SK-N-DZ (cell line): ENCODE measurements at regions not wholly inside any gene's neighbourhood (a gene's known extent, or its start where the extent isn't known, plus 50 kb on each side); places are given as distances from the start of the nearest gene placed in this dataset.
A peak's percentile ranks its signal among the peaks of the same experiment; 100 is the strongest.
"Not testable (repeated sequence)": the region's sequence is repeated elsewhere in the genome, so short reads cannot be mapped to it uniquely, and the experiment has no call there.

Experiments
- DNase-seq: peaks from one replicate; pipeline ENCODE4 v3.0.0-alpha.2; 2015; ENCODE audit warnings: low spot score

DNA sequence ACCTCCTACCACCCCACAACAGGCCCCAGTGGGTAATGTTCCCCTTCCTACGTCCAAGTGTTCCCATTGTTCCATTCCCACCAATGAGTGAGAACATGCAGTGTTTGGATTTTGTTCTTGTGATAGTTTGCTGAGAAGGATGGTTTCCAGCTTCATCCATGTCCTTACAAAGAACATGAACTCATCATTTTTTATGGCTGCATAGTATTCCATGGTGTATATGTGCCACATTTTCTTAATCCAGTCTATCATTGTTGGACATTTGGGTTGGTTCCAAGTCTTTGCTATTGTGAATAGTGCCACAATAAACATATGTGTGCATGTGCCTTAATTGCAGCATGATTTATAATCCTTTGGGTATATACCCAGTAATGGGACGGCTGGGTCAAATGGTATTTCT is 81.6 kb downstream of the P2RY10 start:
- DNase-seq = not testable (repeated sequence)

DNA sequence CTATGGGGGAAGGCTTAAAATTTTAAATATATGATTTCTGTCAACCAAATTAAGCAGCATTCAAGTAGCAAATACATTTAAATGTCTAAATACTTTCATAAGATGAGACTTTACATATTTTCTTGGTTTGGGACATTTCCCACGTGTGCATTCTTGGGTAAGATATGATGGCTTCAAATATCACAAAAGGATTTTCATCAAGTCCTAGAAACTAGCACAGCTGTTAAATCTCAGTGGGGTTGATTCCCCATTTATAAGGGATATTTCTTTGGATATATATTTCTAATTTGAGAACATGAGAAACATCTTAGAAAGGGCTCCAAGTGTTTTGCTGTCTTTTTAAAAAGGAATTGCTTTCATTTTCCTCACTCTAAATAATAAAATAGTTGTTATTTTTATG is 90.2 kb downstream of the P2RY10 start:
- no peak for DNase-seq

DNA sequence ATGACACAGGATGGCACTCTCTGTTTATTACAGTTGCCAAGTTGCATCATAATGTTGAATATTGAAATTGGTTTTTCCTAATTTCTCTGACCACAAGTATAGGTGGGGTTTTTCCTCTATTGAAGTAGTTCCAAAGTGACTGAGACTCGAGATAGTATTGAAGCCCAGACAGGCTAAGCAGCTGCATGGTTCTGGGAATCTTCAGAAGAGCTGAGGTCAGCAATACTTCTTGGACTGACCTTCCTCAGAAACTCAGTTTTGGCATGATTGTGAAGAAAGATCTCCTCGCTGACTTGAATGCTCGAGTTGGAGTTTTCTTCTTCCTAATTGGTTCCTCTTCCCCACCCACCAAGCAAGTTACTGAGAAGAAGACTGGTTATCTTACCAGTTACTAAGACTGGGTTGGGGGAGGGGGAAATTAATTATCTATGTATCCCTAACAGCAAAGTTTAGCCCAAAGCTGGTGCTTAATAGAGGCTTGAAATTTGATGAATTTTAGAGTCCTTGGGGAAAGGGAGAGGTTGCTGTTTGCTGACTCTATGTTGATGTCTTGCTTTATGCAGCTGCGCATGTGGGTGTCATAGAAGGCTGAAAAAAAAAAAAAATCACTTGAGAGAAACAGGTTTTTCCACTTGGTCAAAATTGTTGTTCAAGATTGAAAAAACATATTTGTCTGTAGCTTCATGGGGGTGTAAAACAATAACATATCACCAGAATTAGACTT is 91.1 kb downstream of the P2RY10 start:
- DNase-seq = no peak

DNA sequence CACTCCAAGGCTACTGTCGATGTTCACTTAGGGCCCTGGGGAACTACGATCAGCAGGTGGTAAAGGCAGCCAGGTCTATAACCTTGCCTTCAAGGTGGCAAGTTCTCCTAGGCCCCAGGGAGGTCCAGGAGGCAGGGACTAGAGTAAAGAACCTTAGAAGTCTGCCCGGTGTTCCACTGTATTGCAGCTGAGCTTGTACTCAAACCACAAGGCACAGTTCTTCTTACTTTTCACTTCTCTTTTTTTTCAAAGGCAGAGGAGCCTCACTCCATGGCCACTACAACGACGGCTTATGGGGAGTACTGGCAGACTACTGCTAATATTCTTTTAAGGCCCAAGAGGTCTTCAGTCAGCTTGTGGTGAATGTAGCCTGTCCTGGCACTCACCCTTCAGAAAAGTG is 78.8 kb upstream of the GPR174 start:
- no peak for DNase-seq

DNA sequence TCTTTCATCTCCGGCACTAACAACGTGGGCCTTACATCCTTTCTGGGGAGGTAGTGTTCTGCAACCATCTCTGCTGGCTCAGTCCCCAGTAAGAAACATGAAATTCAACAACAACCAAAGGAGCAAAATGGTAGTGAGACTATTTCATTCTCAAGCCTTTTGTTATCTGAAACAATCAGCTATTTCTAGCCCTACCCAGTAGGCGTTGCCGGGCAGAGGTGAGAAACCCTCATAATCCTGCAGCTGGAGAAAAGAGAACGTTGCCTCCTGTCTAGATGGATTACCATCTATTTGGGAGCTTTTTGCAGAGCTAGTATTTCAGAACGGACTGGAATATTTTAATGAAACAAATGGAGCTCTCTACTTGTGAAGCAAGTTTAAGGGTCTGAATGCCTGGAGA is 66.4 kb upstream of the GPR174 start:
- DNase-seq = no peak

DNA sequence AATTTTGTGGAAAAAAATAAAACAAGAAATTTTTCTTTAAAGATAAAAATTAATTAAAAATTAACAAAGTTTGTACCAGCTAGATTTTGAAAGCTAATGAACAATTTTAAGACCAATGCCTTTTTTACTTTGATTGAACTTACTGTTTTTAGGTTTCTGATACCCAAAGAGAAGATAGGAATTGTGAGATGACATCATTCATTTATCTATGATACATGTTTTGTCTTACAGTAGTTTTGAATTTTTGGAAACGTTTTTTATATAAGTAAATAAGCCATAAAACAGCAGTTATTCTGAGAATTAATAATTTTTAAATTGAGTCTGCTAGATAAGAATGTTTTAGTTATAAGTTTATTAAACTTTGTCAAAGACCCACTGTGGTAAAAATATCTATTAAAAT is 65.0 kb upstream of the GPR174 start:
- DNase-seq = no peak

DNA sequence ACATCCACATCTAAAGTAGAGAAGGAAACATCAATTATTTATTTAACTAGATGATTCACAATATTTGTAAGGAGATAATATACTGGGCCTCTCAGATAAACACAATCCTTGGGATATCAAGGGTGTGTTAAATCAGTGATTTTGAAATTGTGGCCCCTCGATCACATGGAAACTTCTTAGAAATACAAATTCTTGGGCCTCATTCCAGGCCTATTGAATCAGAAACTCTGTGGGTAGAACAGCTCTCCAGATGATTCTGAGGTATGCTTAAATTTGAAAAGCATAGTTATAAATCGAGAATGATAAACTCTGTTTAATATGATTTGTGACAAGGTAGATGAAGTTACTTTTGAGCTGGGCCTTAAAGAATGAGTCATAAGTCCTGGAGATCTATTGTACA is 64.3 kb upstream of the GPR174 start:
- no peak for DNase-seq

DNA sequence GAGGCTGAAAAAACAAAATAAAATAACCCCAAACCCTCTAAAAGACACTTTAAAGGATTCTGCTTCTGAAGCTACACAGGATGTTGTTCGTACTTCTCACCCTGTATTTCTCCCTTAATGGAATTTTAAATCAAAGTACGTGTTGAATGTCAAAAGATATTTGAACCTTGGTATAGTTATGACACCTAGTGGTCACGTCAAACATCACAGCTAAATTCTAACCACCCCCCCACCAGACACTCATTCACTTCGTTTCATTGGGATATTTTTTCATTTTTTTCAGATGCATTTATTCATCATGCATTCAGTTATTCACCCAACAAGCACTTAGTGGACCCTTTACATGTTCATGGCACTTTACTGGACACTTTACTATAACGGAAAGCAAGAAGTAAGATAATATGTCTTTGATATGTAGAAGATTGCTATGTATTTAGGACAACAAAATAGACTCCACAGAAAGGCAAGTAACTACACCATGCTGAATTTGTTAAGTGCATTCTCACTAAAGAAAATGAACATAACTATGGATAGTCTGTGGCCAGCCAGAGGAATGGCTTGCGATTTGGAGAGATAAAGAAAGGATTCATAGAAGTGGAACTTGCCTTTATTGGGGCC is 62.5 kb upstream of the GPR174 start:
- DNase-seq = peak; percentile 12

DNA sequence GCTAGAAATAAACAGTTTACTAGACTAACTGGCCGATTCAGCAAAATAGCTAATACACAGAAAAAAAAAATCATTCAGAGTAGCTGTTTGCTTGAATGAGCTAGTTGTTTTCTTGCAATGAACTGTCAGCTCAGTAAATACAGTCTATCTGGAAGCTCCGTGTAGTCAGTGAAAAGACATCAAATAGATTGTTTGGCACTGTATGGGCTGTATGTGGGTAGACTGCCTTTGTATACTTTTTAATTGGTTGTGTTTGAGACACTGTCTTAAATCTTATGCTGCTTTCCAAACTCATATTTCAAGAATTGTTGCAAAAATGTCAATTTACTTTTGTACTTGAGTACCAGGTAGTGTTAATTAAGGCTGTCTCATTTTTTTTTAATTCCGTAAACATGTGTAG is 61.6 kb upstream of the GPR174 start:
- DNase-seq = no peak

DNA sequence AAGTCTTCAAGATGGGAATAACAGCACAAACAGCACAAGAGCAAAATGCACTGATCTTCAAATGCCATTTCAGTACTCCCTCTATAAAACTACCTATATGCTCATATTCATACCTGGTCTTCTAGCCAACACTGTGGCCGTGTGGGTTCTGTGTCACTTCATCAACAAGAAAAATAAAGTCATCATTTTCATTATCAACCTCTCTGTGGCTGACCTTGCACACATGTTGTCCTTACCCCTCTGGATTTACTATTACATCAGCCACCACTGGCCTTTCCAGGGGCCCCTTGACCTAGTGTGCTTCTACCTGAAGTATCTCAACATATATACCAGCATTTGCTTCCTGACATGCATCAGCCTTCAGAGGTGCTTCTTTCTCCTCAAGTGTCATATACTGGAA is 59.6 kb upstream of the GPR174 start:
- DNase-seq = no peak

DNA sequence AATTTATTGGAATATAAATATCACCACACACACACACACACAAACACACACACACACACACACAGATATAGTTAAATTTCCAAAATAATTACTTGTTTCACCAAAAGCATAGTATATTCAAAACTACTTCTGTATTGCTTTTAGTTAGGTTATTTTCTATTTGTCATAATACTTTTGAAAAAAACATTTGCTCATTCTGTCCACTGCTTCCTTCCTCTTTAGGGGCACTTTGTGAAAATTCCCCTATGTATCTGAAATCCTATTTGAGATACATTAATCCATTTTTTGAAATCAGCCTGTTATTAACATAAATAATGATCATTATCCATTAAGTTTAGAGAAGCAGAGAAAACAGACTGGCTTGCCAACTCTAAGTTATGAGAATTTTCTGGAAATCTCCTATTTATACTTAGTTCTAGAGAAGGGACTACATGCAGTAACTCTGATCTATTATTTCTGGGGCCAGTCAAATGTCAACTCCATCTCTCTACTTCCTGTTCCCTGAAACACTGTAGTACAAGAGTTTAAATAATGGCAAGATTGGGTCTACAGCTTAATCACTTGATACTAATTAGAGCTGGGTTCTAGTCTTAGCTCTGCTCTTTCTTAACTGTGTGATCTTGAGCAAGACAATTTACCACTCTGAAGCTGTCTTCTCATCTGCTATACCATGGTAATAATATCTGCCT is 54.4 kb upstream of the GPR174 start:
- DNase-seq = no peak

DNA sequence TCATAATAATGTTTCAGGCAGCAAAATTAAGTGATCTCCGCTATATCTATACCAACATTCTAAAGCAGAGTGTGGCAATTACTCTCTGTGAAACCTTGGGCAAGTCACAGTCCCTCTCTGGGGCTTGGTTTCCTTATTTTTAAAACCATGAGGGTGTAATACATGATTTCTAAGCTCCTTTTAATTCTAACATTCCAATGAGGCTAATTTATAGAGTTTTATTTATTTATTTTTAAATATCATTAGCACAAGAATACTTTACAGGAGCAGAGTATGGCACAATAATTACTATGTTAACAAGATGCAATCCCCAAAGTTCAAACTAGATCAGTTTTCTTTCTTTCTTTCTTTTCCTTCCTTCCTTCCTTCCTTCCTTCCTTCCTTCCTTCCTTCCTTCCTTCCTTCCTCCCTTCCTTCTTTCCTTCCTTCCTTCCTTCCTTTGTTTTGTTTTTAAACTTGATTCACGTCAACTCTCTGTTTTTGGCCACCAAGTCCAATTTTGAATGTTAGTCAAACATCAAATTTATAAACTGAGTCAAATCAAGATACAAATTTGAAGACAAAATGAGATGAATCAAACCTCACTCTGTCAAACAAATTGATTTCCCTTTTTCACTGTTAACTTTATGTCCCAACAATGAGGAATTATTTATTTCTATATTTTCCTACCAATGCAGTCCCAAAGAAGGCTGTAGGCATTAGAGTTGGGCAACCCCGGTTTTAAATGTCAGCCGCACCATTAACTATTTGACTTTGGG is 50.2 kb upstream of the GPR174 start:
- no peak for DNase-seq
